SK-N-SH (cell line): ENCODE measurements at regions not wholly inside any gene's neighbourhood (a gene's known extent, or its start where the extent isn't known, plus 50 kb on each side); places are given as distances from the start of the nearest gene placed in this dataset.

ENCODE experiments used
- CTCF ChIA-PET: fragments of 300-600, 350-600 bp; formaldehyde crosslinking; extraction: SDS; loops from one replicate; lab custom pipeline; 2021; lab: Yijun Ruan, JAX
- POLR2A ChIA-PET: fragments of 350-600 bp; sonication (Branson Sonifier 250); formaldehyde crosslinking; extraction: SDS; loops from one replicate; lab custom pipeline; 2020; ENCODE audit warnings: antibody characterized with exemption, inconsistent platforms; lab: Yijun Ruan, JAX
- DNase-seq: peaks from one replicate; pipeline ENCODE4 v3.0.0; 2012
- H2AFZ ChIP-seq: fragments of 200-600 bp; sonication (generic); 2 replicates; pipeline ENCODE4 v1.8.1; 2016; ENCODE audit warnings: antibody characterized with exemption, mild to moderate bottlenecking, low read depth
- H3F3A ChIP-seq: fragments of 200-600 bp; sonication (generic); replicated peaks from 2 replicates; pipeline ENCODE3; 2016; ENCODE audit warnings: antibody characterized with exemption, mild to moderate bottlenecking; ENCODE audit not compliant: insufficient read depth
- H3K27ac ChIP-seq, 2 experiments: fragments of 200-500 bp in 1 of 2; fragments of 200-600 bp in 1 of 2; sonication (Bioruptor generic) in 1 of 2; sonication (generic), shearing (Covaris generic) in 1 of 2; 2 replicates each; pipeline versions ENCODE4 v1.5.1 to v1.6.1; 2014 to 2016; ENCODE audit warnings: low read depth in 2 of 2, inconsistent platforms in 1 of 2, low read length in 1 of 2, mild to moderate bottlenecking in 1 of 2, mixed read lengths in 1 of 2
- H3K27me3 ChIP-seq: fragments of 200-600 bp; sonication (generic), shearing (Covaris generic); 2 replicates; pipeline ENCODE4 v1.6.1; 2016; ENCODE audit warnings: mixed run types; ENCODE audit not compliant: insufficient read depth
- H3K36me3 ChIP-seq, 2 experiments: fragments of 200-500 bp in 1 of 2; fragments of 200-600 bp in 1 of 2; sonication (Bioruptor generic) in 1 of 2; sonication (generic) in 1 of 2; replicated peaks in 1 of 2; 2 replicates each; pipeline versions ENCODE3 to v1.5.1; 2014 to 2016; ENCODE audit warnings: low read length in 1 of 2, mild to moderate bottlenecking in 1 of 2; ENCODE audit not compliant: insufficient read depth in 2 of 2, control insufficient read depth in 1 of 2
- H3K4me1 ChIP-seq, 2 experiments: fragments of 200-500 bp in 1 of 2; fragments of 200-600 bp in 1 of 2; sonication (Bioruptor generic) in 1 of 2; sonication (generic), shearing (Covaris generic) in 1 of 2; 2 replicates each; pipeline versions ENCODE4 v1.5.1 to v1.6.1; 2014 to 2016; ENCODE audit warnings: low read depth in 1 of 2, low read length in 1 of 2, mixed run types in 1 of 2; ENCODE audit not compliant: insufficient read depth in 2 of 2, control insufficient read depth in 1 of 2
- H3K4me2 ChIP-seq: fragments of 200-600 bp; sonication (generic), shearing (Covaris generic); 2 replicates; pipeline ENCODE4 v1.6.1; 2017; ENCODE audit warnings: mixed run types
- H3K4me3 ChIP-seq, 2 experiments: fragments of 200-500 bp in 1 of 2; fragments of 200-600 bp in 1 of 2; sonication (Bioruptor generic) in 1 of 2; sonication (generic), shearing (Covaris generic) in 1 of 2; 2 replicates each; pipeline versions ENCODE4 v1.5.1 to v1.8.1; 2014 to 2016; ENCODE audit warnings: low read depth in 2 of 2, inconsistent platforms in 1 of 2, low read length in 1 of 2, mild to moderate bottlenecking in 1 of 2, mixed read lengths in 1 of 2, moderate library complexity in 1 of 2
- H3K79me2 ChIP-seq: fragments of 200-600 bp; sonication (generic); 2 replicates; pipeline ENCODE4 v1.8.1; 2017; ENCODE audit warnings: mild to moderate bottlenecking; ENCODE audit not compliant: insufficient read depth
- H3K9ac ChIP-seq: fragments of 200-600 bp; sonication (generic); 2 replicates; pipeline ENCODE4 v1.6.1; 2017; ENCODE audit warnings: mixed run types
- H3K9me2 ChIP-seq: fragments of 200-600 bp; sonication (generic); 2 replicates; pipeline ENCODE4 v1.6.1; 2017; ENCODE audit warnings: mixed run types
- H3K9me3 ChIP-seq: fragments of 200-600 bp; sonication (generic); 2 replicates; pipeline ENCODE4 v1.6.1; 2017; ENCODE audit warnings: mixed run types, mild to moderate bottlenecking, moderate library complexity
- H4K20me1 ChIP-seq: fragments of 200-600 bp; sonication (generic); 2 replicates; pipeline ENCODE4 v1.6.1; 2017; ENCODE audit warnings: mild to moderate bottlenecking, mixed run types; ENCODE audit not compliant: insufficient read depth
- CHD2 ChIP-seq: fragments of 150-350 bp; IDR thresholded peaks from 2 replicates; pipeline ENCODE4 v1.6.1; 2018; ENCODE audit warnings: low read length; ENCODE audit not compliant: partially characterized antibody
- EP300 ChIP-seq, 2 experiments: IDR thresholded peaks; 2 replicates each; pipeline versions ENCODE4 v1.4.0 to v1.6.1; 2012; ENCODE audit warnings: borderline replicate concordance in 1 of 2, low read depth in 1 of 2, low read length in 1 of 2
- FOXM1 ChIP-seq: IDR thresholded peaks from 2 replicates; pipeline ENCODE4 v1.4.0; 2012; ENCODE audit warnings: low read depth, mild to moderate bottlenecking
- IRF3 ChIP-seq: fragments of 150-350 bp; IDR thresholded peaks from 2 replicates; pipeline ENCODE4 v1.6.1; 2016; ENCODE audit warnings: mild to moderate bottlenecking, low read depth, low read length
- JUND ChIP-seq: IDR thresholded peaks from 2 replicates; pipeline ENCODE4 v1.4.0; 2012
- NFIC ChIP-seq: IDR thresholded peaks from 2 replicates; pipeline ENCODE4 v1.4.0; 2012; ENCODE audit warnings: borderline replicate concordance
- RCOR1 ChIP-seq: fragments of 150-350 bp; IDR thresholded peaks from 2 replicates; pipeline ENCODE4 v1.6.1; 2017; ENCODE audit warnings: antibody characterized with exemption, low read length
- REST ChIP-seq: IDR thresholded peaks from 2 replicates; pipeline ENCODE4 v1.6.1; 2012; ENCODE audit warnings: mild to moderate bottlenecking, low read depth, low read length, moderate library complexity
- RFX5 ChIP-seq: IDR thresholded peaks from 2 replicates; pipeline ENCODE4 v1.6.1; 2012; ENCODE audit warnings: mild to moderate bottlenecking, improper control_type of control experiment, low read length
- RXRA ChIP-seq: IDR thresholded peaks from 2 replicates; pipeline ENCODE4 v1.4.0; 2012; ENCODE audit warnings: low read depth, mild to moderate bottlenecking, borderline replicate concordance
- SMC3 ChIP-seq: IDR thresholded peaks from 2 replicates; pipeline ENCODE4 v1.6.1; 2012; ENCODE audit warnings: low read depth, low read length, improper control_type of control experiment
- TCF12 ChIP-seq: IDR thresholded peaks from 2 replicates; pipeline ENCODE4 v1.4.0; 2012
- USF2 ChIP-seq: fragments of 150-350 bp; IDR thresholded peaks from 2 replicates; pipeline ENCODE4 v1.6.1; 2017; ENCODE audit warnings: antibody characterized with exemption, low read length, low read depth, borderline replicate concordance
- WGBS: methylation state at CpG from one replicate; pipeline ENCODE4 v1.1.6; 2017; ENCODE audit warnings: low lambda C conversion rate; 5-methylcytosine and 5-hydroxymethylcytosine counted together
- TF ChIP-seq, protein P1 (sequence below): fragments of 200-600 bp; sonication (generic); IDR thresholded peaks from 2 replicates; pipeline ENCODE4 v1.6.1; 2017; ENCODE audit warnings: antibody characterized with exemption, mild to moderate bottlenecking, moderate library complexity
- TF ChIP-seq, protein P2 (sequence below): IDR thresholded peaks from 2 replicates; pipeline ENCODE4; 2012

- Histone ChIP-seq H3K4me3 (no peak overlapping the region), H2AFZ (no peak overlapping the region), H3K27me3 (no peaks in the 10 kb centered on the region), H3K4me2 (no peak overlapping the region), H3K36me3 (no peaks in the 10 kb centered on the region), H3K27ac (no peak overlapping the region), H3K9ac (no peak overlapping the region), H3K4me1 (no peaks in the 10 kb centered on the region)
- CTCF ChIA-PET: no interaction called here
- DNase-seq: no peak
- POLR2A ChIA-PET: no interaction called here
- TF ChIP-seq, protein P1, sequence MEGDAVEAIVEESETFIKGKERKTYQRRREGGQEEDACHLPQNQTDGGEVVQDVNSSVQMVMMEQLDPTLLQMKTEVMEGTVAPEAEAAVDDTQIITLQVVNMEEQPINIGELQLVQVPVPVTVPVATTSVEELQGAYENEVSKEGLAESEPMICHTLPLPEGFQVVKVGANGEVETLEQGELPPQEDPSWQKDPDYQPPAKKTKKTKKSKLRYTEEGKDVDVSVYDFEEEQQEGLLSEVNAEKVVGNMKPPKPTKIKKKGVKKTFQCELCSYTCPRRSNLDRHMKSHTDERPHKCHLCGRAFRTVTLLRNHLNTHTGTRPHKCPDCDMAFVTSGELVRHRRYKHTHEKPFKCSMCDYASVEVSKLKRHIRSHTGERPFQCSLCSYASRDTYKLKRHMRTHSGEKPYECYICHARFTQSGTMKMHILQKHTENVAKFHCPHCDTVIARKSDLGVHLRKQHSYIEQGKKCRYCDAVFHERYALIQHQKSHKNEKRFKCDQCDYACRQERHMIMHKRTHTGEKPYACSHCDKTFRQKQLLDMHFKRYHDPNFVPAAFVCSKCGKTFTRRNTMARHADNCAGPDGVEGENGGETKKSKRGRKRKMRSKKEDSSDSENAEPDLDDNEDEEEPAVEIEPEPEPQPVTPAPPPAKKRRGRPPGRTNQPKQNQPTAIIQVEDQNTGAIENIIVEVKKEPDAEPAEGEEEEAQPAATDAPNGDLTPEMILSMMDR: no peak
- TF ChIP-seq, all 33 proteins: peak for 0
- 9% methylated on average over 2 of the region's 2 CpGs for WGBS
- Histone ChIP-seq H3K79me2 (no peaks in the 10 kb centered on the region), H3K9me2 (no peaks in the 10 kb centered on the region), H3K9me3 (no peaks in the 10 kb centered on the region; the same call in 1 of the 2 replicates), H3F3A (no peaks in the 10 kb centered on the region), H4K20me1 (no peaks in the 10 kb centered on the region)
Observed at GRCh38 chr21:18893406-18893805, 489.8 kb upstream of the TMPRSS15 start.

- POLR2A ChIA-PET: no interaction called here
- Histone ChIP-seq H3K36me3 (no peaks in the 10 kb centered on the region), H3F3A (no peaks in the 10 kb centered on the region), H3K9me2 (no peaks in the 10 kb centered on the region), H3K27me3 (no peaks in the 10 kb centered on the region), H3K9me3 (no peaks in the 10 kb centered on the region; the same call in 1 of the 2 replicates), H3K79me2 (no peaks in the 10 kb centered on the region), H3K27ac (no peak overlapping the region), H2AFZ (no peak overlapping the region), H3K4me1 (no peaks in the 10 kb centered on the region), H3K4me3 (no peak overlapping the region), H3K4me2 (no peak overlapping the region), H3K9ac (no peak overlapping the region), H4K20me1 (no peaks in the 10 kb centered on the region)
- CTCF ChIA-PET: no interaction called here
- TF ChIP-seq TCF12 (no peak), RXRA (no peak), FOXM1 (no peak), RCOR1 (no peak), RFX5 (no peak), IRF3 (no peak), CHD2 (no peak), REST (no peak), NFIC (no peak), USF2 (no peak), JUND (no peak), EP300 (IDR thresholded peaks at IDR 0.05; ENCODE audit: borderline replicate concordance in 1 of 2, low read depth in 1 of 2, low read length in 1 of 2) (no peak), SMC3 (no peak)
- TF ChIP-seq, protein P2, sequence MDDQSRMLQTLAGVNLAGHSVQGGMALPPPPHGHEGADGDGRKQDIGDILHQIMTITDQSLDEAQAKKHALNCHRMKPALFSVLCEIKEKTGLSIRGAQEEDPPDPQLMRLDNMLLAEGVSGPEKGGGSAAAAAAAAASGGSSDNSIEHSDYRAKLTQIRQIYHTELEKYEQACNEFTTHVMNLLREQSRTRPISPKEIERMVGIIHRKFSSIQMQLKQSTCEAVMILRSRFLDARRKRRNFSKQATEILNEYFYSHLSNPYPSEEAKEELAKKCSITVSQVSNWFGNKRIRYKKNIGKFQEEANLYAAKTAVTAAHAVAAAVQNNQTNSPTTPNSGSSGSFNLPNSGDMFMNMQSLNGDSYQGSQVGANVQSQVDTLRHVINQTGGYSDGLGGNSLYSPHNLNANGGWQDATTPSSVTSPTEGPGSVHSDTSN: no peak
- TF ChIP-seq, protein P1: no peak
- no peak for DNase-seq
- WGBS: 5% methylated on average over 1 of the region's 1 CpG
Observed at GRCh38 chr21:18894387-18894786, 490.8 kb upstream of the TMPRSS15 start.
